B cell (primary cell): ENCODE measurements at regions not wholly inside any gene's neighbourhood (a gene's known extent, or its start where the extent isn't known, plus 50 kb on each side); places are given as distances from the start of the nearest gene placed in this dataset.
"Not testable (repeated sequence)": the region's sequence is repeated elsewhere in the genome, so short reads cannot be mapped to it uniquely, and the experiment has no call there.

Experiments used
- ATAC-seq: fragments of 200-7000 bp; cut with Tn5 transposase; one replicate; pipeline ENCODE4 v1.10.0; 2021; ENCODE audit warnings: low read depth, mild to moderate bottlenecking, moderate number of reproducible peaks, moderate library complexity
- CTCF ChIA-PET: fragments of 350-600 bp; sonication (Branson Sonifier 250); formaldehyde crosslinking; loops from one replicate; lab custom pipeline; 2021; ENCODE audit warnings: antibody characterized with exemption, inconsistent platforms; lab: Charles Lee
- POLR2A ChIA-PET: fragments of 350-600 bp; sonication (Branson Sonifier 250); formaldehyde crosslinking; loops from one replicate; lab custom pipeline; 2021; ENCODE audit warnings: antibody characterized with exemption; lab: Charles Lee
- DNase-seq: peaks from one replicate; pipeline ENCODE4 v3.0.0; 2013
- H2AFZ ChIP-seq: 2 replicates; pipeline ENCODE4 v1.6.1; 2012; ENCODE audit warnings: mild to moderate bottlenecking, low read depth, low read length; ENCODE audit not compliant: insufficient read depth, poor library complexity, severe bottlenecking
- H3K27ac ChIP-seq, 2 donors: 1 replicate in 1 of 2; 2 replicates in 1 of 2; pipeline ENCODE4 v1.5.1; 2012 to 2013; ENCODE audit warnings: low read length in 2 of 2, mild to moderate bottlenecking in 2 of 2, moderate library complexity in 1 of 2
- H3K27me3 ChIP-seq, 4 experiments: fragments of 200-600 bp in 1 of 4; sonication (generic) in 1 of 4; replicated peaks in 1 of 4; 1 replicate in 2 of 4; 2 replicates in 2 of 4; pipeline versions ENCODE4 v1.6.1 to v1.7.0; 2013 to 2016; ENCODE audit warnings: low read length in 3 of 4, mild to moderate bottlenecking in 2 of 4, mixed read lengths in 1 of 4, moderate library complexity in 1 of 4; ENCODE audit not compliant: insufficient read depth in 4 of 4, control insufficient read depth in 3 of 4; ENCODE audit errors: control extremely low read depth in 1 of 4
- H3K36me3 ChIP-seq, 2 experiments: replicated peaks in 1 of 2; 1 replicate in 1 of 2; 2 replicates in 1 of 2; pipeline versions ENCODE4 v1.6.1 to v1.7.1; 2013; ENCODE audit warnings: low read length in 1 of 2; ENCODE audit not compliant: insufficient read depth in 2 of 2, control insufficient read depth in 1 of 2; ENCODE audit errors: control extremely low read depth in 1 of 2, extremely low read depth in 1 of 2
- H3K4me1 ChIP-seq, 2 donors: fragments of 200-600 bp in 1 of 2; sonication (generic) in 1 of 2; 1 replicate in 1 of 2; 2 replicates in 1 of 2; pipeline versions ENCODE4 v1.5.1 to v1.6.1; 2013 to 2017; ENCODE audit warnings: low read length in 2 of 2; ENCODE audit not compliant: control insufficient read depth in 2 of 2, insufficient read depth in 2 of 2
- H3K4me2 ChIP-seq: replicated peaks from 2 replicates; pipeline ENCODE3; 2012; ENCODE audit warnings: mild to moderate bottlenecking, low read depth, low read length; ENCODE audit not compliant: poor library complexity, severe bottlenecking
- H3K4me3 ChIP-seq, 5 experiments: fragments of 200-600 bp in 1 of 5; sonication (generic) in 1 of 5; 1 replicate in 3 of 5; 2 replicates in 2 of 5; pipeline versions ENCODE4 v1.5.1 to v1.7.0; 2011 to 2016; ENCODE audit warnings: low read length in 4 of 5, mild to moderate bottlenecking in 4 of 5, low read depth in 2 of 5, control low read depth in 1 of 5, moderate library complexity in 1 of 5; ENCODE audit not compliant: insufficient read depth in 1 of 5; ENCODE audit errors: control extremely low read depth in 1 of 5, extremely low read depth in 1 of 5
- H3K79me2 ChIP-seq: fragments of 200-600 bp; sonication (generic); one replicate; pipeline ENCODE4 v1.6.0; 2016; ENCODE audit warnings: low read length; ENCODE audit not compliant: control insufficient read depth, insufficient read depth
- H3K9ac ChIP-seq: fragments of 200-600 bp; sonication (generic); 2 replicates; pipeline ENCODE4 v1.6.1; 2017; ENCODE audit warnings: mild to moderate bottlenecking, low read length, moderate library complexity
- H3K9me3 ChIP-seq, 3 donors: one replicate each; pipeline versions ENCODE4 v1.6.1 to v1.7.1; 2013; ENCODE audit warnings: low read length in 2 of 3; ENCODE audit not compliant: control insufficient read depth in 2 of 3, insufficient read depth in 1 of 3; ENCODE audit errors: control extremely low read depth in 1 of 3
- H4K20me1 ChIP-seq: 2 replicates; pipeline ENCODE4 v1.6.0; 2012; ENCODE audit warnings: mild to moderate bottlenecking, low read length; ENCODE audit not compliant: insufficient read depth, control insufficient read depth, poor library complexity, severe bottlenecking
- H3K27ac Mint-ChIP-seq: one replicate; pipeline ENCODE4 v1.8.0; 2021; ENCODE audit warnings: mixed read lengths
- H3K27me3 Mint-ChIP-seq: one replicate; pipeline ENCODE4 v1.8.0; 2021; ENCODE audit warnings: mixed read lengths
- H3K4me1 Mint-ChIP-seq: one replicate; pipeline ENCODE4 v1.8.0; 2021; ENCODE audit warnings: mixed read lengths
- H3K4me3 Mint-ChIP-seq: one replicate; pipeline ENCODE4 v1.8.0; 2021; ENCODE audit warnings: mixed read lengths
- H3K9me3 Mint-ChIP-seq: one replicate; pipeline ENCODE4 v1.8.0; 2022; ENCODE audit warnings: mixed read lengths; ENCODE audit not compliant: insufficient read depth
- CTCF ChIP-seq: fragments of 200-600 bp; IDR thresholded peaks from one replicate; pipeline ENCODE4 v1.8.0; 2022; ENCODE audit warnings: antibody characterized with exemption, mild to moderate bottlenecking
- EZH2 ChIP-seq: IDR thresholded peaks from 2 replicates; pipeline ENCODE4 v1.6.1; 2012; ENCODE audit warnings: borderline replicate concordance, low read depth, mild to moderate bottlenecking, moderate library complexity, low read length; ENCODE audit not compliant: insufficient read depth, poor library complexity, severe bottlenecking
- WGBS: methylation state at CpG from one replicate; pipeline ENCODE4 v1.1.5; 2013; ENCODE audit warnings: missing lambda C conversion rate; ENCODE audit not compliant: insufficient coverage; 5-methylcytosine and 5-hydroxymethylcytosine counted together
- intact Hi-C: fragments of 100-400 bp; cut with micrococcal nuclease; formaldehyde crosslinking; loops from one replicate; pipeline ENCODE4 v1.10.0; 2022

- CTCF ChIA-PET, intact Hi-C loops: not testable (repeated sequence)
Observed at GRCh38 chr15:39420853-39421192, 160.1 kb upstream of the THBS1 start.

DNA sequence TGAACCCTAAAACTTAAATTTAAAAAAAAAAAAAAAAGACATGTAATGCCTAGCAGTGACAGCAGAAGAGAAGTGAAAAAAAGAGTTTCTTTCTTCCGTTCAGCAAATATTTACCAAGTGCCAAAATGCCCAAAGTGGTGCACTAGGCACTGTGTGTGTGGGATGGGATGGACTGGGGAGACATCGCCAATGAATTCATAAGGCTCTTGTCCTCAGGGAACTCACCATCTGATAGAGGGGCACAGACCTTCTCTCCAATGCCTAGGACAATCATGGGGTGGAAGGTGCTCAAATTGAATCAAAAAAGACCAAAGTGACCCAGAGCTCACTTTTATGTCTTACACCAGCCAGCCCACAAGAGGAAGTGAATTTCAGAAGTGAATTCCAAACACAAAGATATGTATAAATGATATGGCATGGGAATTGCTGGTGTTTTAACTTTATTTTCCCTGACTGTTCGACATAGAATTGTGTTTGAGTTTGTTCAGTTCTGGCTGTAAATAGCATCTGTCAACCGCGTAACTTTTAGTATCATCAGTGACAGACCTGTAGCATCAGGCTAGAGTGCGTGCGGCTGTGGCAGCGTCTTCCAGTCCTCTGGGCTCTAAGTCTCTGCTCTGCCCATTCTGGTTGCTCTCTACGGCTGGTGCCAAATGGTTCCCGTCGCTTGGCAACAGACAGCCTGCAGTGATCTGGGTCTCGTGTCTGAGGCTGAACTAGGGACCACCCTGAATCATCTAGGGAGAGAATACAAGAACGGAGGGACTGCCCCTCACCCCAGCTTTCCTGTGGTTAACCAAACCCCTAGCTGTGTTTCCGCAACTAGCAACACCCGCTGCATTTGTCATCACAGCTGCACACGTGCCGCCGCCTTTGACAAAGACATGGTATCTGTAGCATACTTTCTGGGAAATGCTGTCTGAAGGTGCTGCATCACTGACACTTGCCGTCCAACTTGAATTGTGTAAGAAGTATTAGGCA lies 154.0 kb upstream of the THBS1 start:
- ChIA-PET POLR2A (no interaction called here), CTCF (no interaction called here)
- ATAC-seq: peak; percentile 31
- peak overlapping the region; percentile 30 for H3K4me3 Mint-ChIP-seq
- H3K27ac Mint-ChIP-seq: no peak overlapping the region
- Histone ChIP-seq H4K20me1 (no peaks in the 10 kb centered on the region), H3K9me3 (no peaks in the 10 kb centered on the region), H3K4me3 (peak overlapping the region in 1 of 5 experiments; percentile 8), H3K27ac (no peak overlapping the region), H2AFZ (no peak overlapping the region), H3K79me2 (no peaks in the 10 kb centered on the region), H3K4me2 (peak overlapping the region; percentile 26), H3K27me3 (peaks cover 0 to 16% (median 8%) of the 10 kb centered on the region in 4 experiments), H3K4me1 (peaks cover 13% of the 10 kb centered on the region in 2 donors), H3K9ac (no peak overlapping the region), H3K36me3 (no peaks in the 10 kb centered on the region)
- intact Hi-C loops: no loop called here
- under 1% methylated on average over 12 of the region's 19 CpGs for WGBS
- no peaks in the 10 kb centered on the region for H3K9me3 Mint-ChIP-seq
- TF ChIP-seq CTCF (no peak), EZH2 (no peak)
- H3K4me1 Mint-ChIP-seq: peaks cover 11% of the 10 kb centered on the region
- H3K27me3 Mint-ChIP-seq: peaks cover 18% of the 10 kb centered on the region
- peak; percentile 33 for DNase-seq

More at GRCh38 chr15:39420853-39421192, 160.1 kb upstream of the THBS1 start:
- DNase-seq, H3K9me3 ChIP-seq, H3K4me1 Mint-ChIP-seq, H2AFZ ChIP-seq, H3K79me2 ChIP-seq, H3K4me2 ChIP-seq, ATAC-seq, H4K20me1 ChIP-seq, H3K36me3 ChIP-seq, H3K4me1 ChIP-seq, H3K4me3 Mint-ChIP-seq, H3K27me3 ChIP-seq, H3K4me3 ChIP-seq, H3K9me3 Mint-ChIP-seq, POLR2A ChIA-PET, H3K27ac Mint-ChIP-seq, H3K9ac ChIP-seq, H3K27ac ChIP-seq: not testable (repeated sequence)
- H3K27me3 Mint-ChIP-seq: peaks cover 18% of the 10 kb centered on the region
- WGBS: no CpG with 5 or more reads among the region's 14 CpGs
